ENCODE measurements at regions not wholly inside any gene's neighbourhood (a gene's known extent, or its start where the extent isn't known, plus 50 kb on each side); places are given as distances from the start of the nearest gene placed in this dataset.

- no peak overlapping the region for H3K27ac Mint-ChIP-seq
- H3K9me3 Mint-ChIP-seq, result no peaks in the 10 kb centered on the region
- no peaks in the 10 kb centered on the region for H3K36me3 Mint-ChIP-seq (ENCODE audit: low read depth)
- H3K4me1 Mint-ChIP-seq (ENCODE audit: low read depth), result no peaks in the 10 kb centered on the region
- no peak for DNase-seq (ENCODE audit: low spot score)
- H3K4me3 Mint-ChIP-seq, result no peak overlapping the region
- intact Hi-C loops (cut with micrococcal nuclease), result no loop called here
- H3K27me3 Mint-ChIP-seq (ENCODE audit: insufficient read depth), result no peaks in the 10 kb centered on the region
These were observed 556.9 kb downstream of the IGSF11 start for GRCh38 chr3:118477768-118478167.

- H3K27ac Mint-ChIP-seq, result no peak overlapping the region
- H3K36me3 Mint-ChIP-seq (ENCODE audit: low read depth), result no peaks in the 10 kb centered on the region
- H3K9me3 Mint-ChIP-seq, result no peaks in the 10 kb centered on the region
- intact Hi-C loops (cut with micrococcal nuclease), result no loop called here
- DNase-seq (ENCODE audit: low spot score), result no peak
- no peaks in the 10 kb centered on the region for H3K27me3 Mint-ChIP-seq (ENCODE audit: insufficient read depth)
- no peaks in the 10 kb centered on the region for H3K4me1 Mint-ChIP-seq (ENCODE audit: low read depth)
- no peak overlapping the region for H3K4me3 Mint-ChIP-seq
These were observed 555.9 kb downstream of the IGSF11 start for GRCh38 chr3:118478706-118479276.

- H3K4me3 Mint-ChIP-seq, result no peak overlapping the region
- H3K9me3 Mint-ChIP-seq, result no peaks in the 10 kb centered on the region
- no peak for DNase-seq (ENCODE audit: low spot score)
- no peak overlapping the region for H3K27ac Mint-ChIP-seq
- H3K4me1 Mint-ChIP-seq (ENCODE audit: low read depth), result no peaks in the 10 kb centered on the region
- intact Hi-C loops (cut with micrococcal nuclease), result no loop called here
- H3K36me3 Mint-ChIP-seq (ENCODE audit: low read depth), result no peaks in the 10 kb centered on the region
- no peaks in the 10 kb centered on the region for H3K27me3 Mint-ChIP-seq (ENCODE audit: insufficient read depth)
These were observed 555.3 kb downstream of the IGSF11 start for GRCh38 chr3:118479376-118479775.

GRCh38 chr3:118480101-118480860 lies 554.4 kb downstream of the IGSF11 start:
- Mint-ChIP-seq H3K4me1 (ENCODE audit: low read depth) (no peaks in the 10 kb centered on the region), H3K36me3 (ENCODE audit: low read depth) (no peaks in the 10 kb centered on the region), H3K4me3 (no peak overlapping the region), H3K27me3 (ENCODE audit: insufficient read depth) (no peaks in the 10 kb centered on the region), H3K27ac (no peak overlapping the region), H3K9me3 (no peaks in the 10 kb centered on the region)
- DNase-seq (ENCODE audit: low spot score), result no peak
- intact Hi-C loops (cut with micrococcal nuclease), result no loop called here

GRCh38 chr3:118485693-118486092 lies 549.0 kb downstream of the IGSF11 start:
- Mint-ChIP-seq H3K36me3 (ENCODE audit: low read depth) (no peaks in the 10 kb centered on the region), H3K9me3 (peaks cover 7% of the 10 kb centered on the region), H3K27me3 (ENCODE audit: insufficient read depth) (no peaks in the 10 kb centered on the region), H3K27ac (no peak overlapping the region), H3K4me3 (no peak overlapping the region), H3K4me1 (ENCODE audit: low read depth) (no peaks in the 10 kb centered on the region)
- intact Hi-C loops (cut with micrococcal nuclease), result no loop called here
- no peak for DNase-seq (ENCODE audit: low spot score)

- Mint-ChIP-seq H3K9me3 (peaks cover 7% of the 10 kb centered on the region), H3K4me1 (ENCODE audit: low read depth) (no peaks in the 10 kb centered on the region), H3K36me3 (ENCODE audit: low read depth) (no peaks in the 10 kb centered on the region), H3K27ac (no peak overlapping the region), H3K27me3 (ENCODE audit: insufficient read depth) (no peaks in the 10 kb centered on the region), H3K4me3 (no peak overlapping the region)
- no peak for DNase-seq (ENCODE audit: low spot score)
- intact Hi-C loops (cut with micrococcal nuclease), result no loop called here
These were observed 546.9 kb downstream of the IGSF11 start for GRCh38 chr3:118487734-118488133.

- peaks cover 7% of the 10 kb centered on the region for H3K9me3 Mint-ChIP-seq
- H3K27me3 Mint-ChIP-seq (ENCODE audit: insufficient read depth), result no peaks in the 10 kb centered on the region
These were observed 545.9 kb downstream of the IGSF11 start for GRCh38 chr3:118488732-118489131.

GRCh38 chr3:118495206-118495605 lies 539.4 kb downstream of the IGSF11 start:
- H3K27ac Mint-ChIP-seq, result no peak overlapping the region
- no peaks in the 10 kb centered on the region for H3K9me3 Mint-ChIP-seq
- no peaks in the 10 kb centered on the region for H3K27me3 Mint-ChIP-seq (ENCODE audit: insufficient read depth)
- no peak overlapping the region for H3K4me3 Mint-ChIP-seq
- no peaks in the 10 kb centered on the region for H3K36me3 Mint-ChIP-seq (ENCODE audit: low read depth)
- intact Hi-C loops (cut with micrococcal nuclease), result no loop called here
- H3K4me1 Mint-ChIP-seq (ENCODE audit: low read depth), result no peaks in the 10 kb centered on the region
- DNase-seq (ENCODE audit: low spot score), result no peak

More at GRCh38 chr3:118488732-118489131, 545.9 kb downstream of the IGSF11 start:
- Mint-ChIP-seq H3K36me3 (ENCODE audit: low read depth) (no peaks in the 10 kb centered on the region), H3K27ac (no peak overlapping the region), H3K4me1 (ENCODE audit: low read depth) (no peaks in the 10 kb centered on the region), H3K4me3 (no peak overlapping the region)
- intact Hi-C loops (cut with micrococcal nuclease), result no loop called here
- no peak for DNase-seq (ENCODE audit: low spot score)

- no peaks in the 10 kb centered on the region for H3K4me1 Mint-ChIP-seq (ENCODE audit: low read depth)
- no peak overlapping the region for H3K27ac Mint-ChIP-seq
- no peak for DNase-seq (ENCODE audit: low spot score)
- H3K9me3 Mint-ChIP-seq, result no peaks in the 10 kb centered on the region
- intact Hi-C loops (cut with micrococcal nuclease), result no loop called here
- no peak overlapping the region for H3K4me3 Mint-ChIP-seq
- H3K36me3 Mint-ChIP-seq (ENCODE audit: low read depth), result no peaks in the 10 kb centered on the region
- H3K27me3 Mint-ChIP-seq (ENCODE audit: insufficient read depth), result no peaks in the 10 kb centered on the region
These were observed 537.4 kb downstream of the IGSF11 start for GRCh38 chr3:118497274-118497673.

- Mint-ChIP-seq H3K4me1 (ENCODE audit: low read depth) (no peaks in the 10 kb centered on the region), H3K4me3 (no peak overlapping the region), H3K27ac (no peak overlapping the region), H3K27me3 (ENCODE audit: insufficient read depth) (no peaks in the 10 kb centered on the region), H3K36me3 (ENCODE audit: low read depth) (no peaks in the 10 kb centered on the region), H3K9me3 (no peaks in the 10 kb centered on the region)
- intact Hi-C loops (cut with micrococcal nuclease), result no loop called here
- no peak for DNase-seq (ENCODE audit: low spot score)
These were observed 533.5 kb downstream of the IGSF11 start for GRCh38 chr3:118501152-118501551.

- H3K27ac Mint-ChIP-seq, result no peak overlapping the region
- no peaks in the 10 kb centered on the region for H3K27me3 Mint-ChIP-seq (ENCODE audit: insufficient read depth)
- H3K4me3 Mint-ChIP-seq, result no peak overlapping the region
- H3K4me1 Mint-ChIP-seq (ENCODE audit: low read depth), result no peaks in the 10 kb centered on the region
- DNase-seq (ENCODE audit: low spot score), result no peak
- intact Hi-C loops (cut with micrococcal nuclease), result no loop called here
- H3K36me3 Mint-ChIP-seq (ENCODE audit: low read depth), result no peaks in the 10 kb centered on the region
- no peaks in the 10 kb centered on the region for H3K9me3 Mint-ChIP-seq
These were observed 529.7 kb downstream of the IGSF11 start for GRCh38 chr3:118504906-118505305.

GRCh38 chr3:118505784-118506183 lies 528.9 kb downstream of the IGSF11 start:
- H3K9me3 Mint-ChIP-seq, result no peaks in the 10 kb centered on the region
- no peak for DNase-seq (ENCODE audit: low spot score)
- H3K4me3 Mint-ChIP-seq, result no peak overlapping the region

GRCh38 chr3:118511402-118511801 lies 523.2 kb downstream of the IGSF11 start:
- no peaks in the 10 kb centered on the region for H3K36me3 Mint-ChIP-seq (ENCODE audit: low read depth)
- intact Hi-C loops (cut with micrococcal nuclease), result no loop called here
- DNase-seq (ENCODE audit: low spot score), result no peak
- no peak overlapping the region for H3K4me3 Mint-ChIP-seq
- no peak overlapping the region for H3K27ac Mint-ChIP-seq
- no peaks in the 10 kb centered on the region for H3K4me1 Mint-ChIP-seq (ENCODE audit: low read depth)
- no peaks in the 10 kb centered on the region for H3K9me3 Mint-ChIP-seq
- H3K27me3 Mint-ChIP-seq (ENCODE audit: insufficient read depth), result no peaks in the 10 kb centered on the region

More at GRCh38 chr3:118505784-118506183, 528.9 kb downstream of the IGSF11 start:
- Mint-ChIP-seq H3K36me3 (ENCODE audit: low read depth) (no peaks in the 10 kb centered on the region), H3K4me1 (ENCODE audit: low read depth) (no peaks in the 10 kb centered on the region), H3K27ac (no peak overlapping the region), H3K27me3 (ENCODE audit: insufficient read depth) (no peaks in the 10 kb centered on the region)
- intact Hi-C loops (cut with micrococcal nuclease), result no loop called here
